Left ventricle myocardium inferior (tissue), 1 donor: ENCODE measurements at regions not wholly inside any gene's neighbourhood (a gene's known extent, or its start where the extent isn't known, plus 50 kb on each side); places are given as distances from the start of the nearest gene placed in this dataset.

Experiments used
- DNase-seq: peaks from one replicate; pipeline ENCODE4 v3.0.0-alpha.2; 2020
- H3K27ac ChIP-seq: fragments of 200-600 bp; replicated peaks from 2 replicates; pipeline ENCODE4 v1.8.0; 2021
- H3K27me3 ChIP-seq: fragments of 200-600 bp; 2 replicates; pipeline ENCODE4 v1.8.0; 2021; ENCODE audit warnings: low read depth
- H3K36me3 ChIP-seq: fragments of 200-600 bp; 2 replicates; pipeline ENCODE4 v1.8.0; 2021
- H3K4me1 ChIP-seq: fragments of 200-600 bp; 2 replicates; pipeline ENCODE4 v1.8.0; 2021
- H3K4me3 ChIP-seq: fragments of 200-600 bp; 2 replicates; pipeline ENCODE4 v1.8.0; 2021; ENCODE audit warnings: mild to moderate bottlenecking, moderate library complexity
- H3K9me3 ChIP-seq: fragments of 200-600 bp; replicated peaks from 2 replicates; pipeline ENCODE4 v1.8.0; 2021
- intact Hi-C: fragments of 100-400 bp; cut with micrococcal nuclease; formaldehyde crosslinking; loops from one replicate; pipeline ENCODE4 v1.11.0; 2022
- TF ChIP-seq, protein P1 (sequence below): fragments of 200-600 bp; IDR thresholded peaks from 2 replicates; pipeline ENCODE4 v1.8.0; 2021; ENCODE audit warnings: antibody characterized with exemption, mild to moderate bottlenecking, borderline replicate concordance
- donor health status: DM: no; HTN: yes; CAD: no; lungs with severe emphysema.

DNA sequence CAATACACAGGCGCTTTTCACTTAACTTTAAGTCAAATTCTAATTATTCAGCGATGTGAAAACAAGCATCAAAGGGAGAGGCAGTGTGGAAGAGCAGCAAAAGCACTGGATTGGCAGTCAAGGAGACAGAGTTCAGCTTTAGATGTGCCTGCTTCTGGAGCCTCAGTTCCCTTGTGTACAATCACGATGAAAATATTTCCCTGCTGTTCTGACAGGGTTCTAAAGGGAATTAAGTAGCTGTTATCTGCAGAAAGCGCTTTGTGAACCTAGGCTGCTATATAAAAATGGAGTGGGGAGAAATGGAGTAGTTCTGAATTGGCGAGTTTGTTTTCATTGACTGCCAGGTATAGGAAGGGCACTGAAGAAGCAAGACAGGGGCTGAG, 237.8 kb upstream of the SP8 start:
- TF ChIP-seq, protein P1, sequence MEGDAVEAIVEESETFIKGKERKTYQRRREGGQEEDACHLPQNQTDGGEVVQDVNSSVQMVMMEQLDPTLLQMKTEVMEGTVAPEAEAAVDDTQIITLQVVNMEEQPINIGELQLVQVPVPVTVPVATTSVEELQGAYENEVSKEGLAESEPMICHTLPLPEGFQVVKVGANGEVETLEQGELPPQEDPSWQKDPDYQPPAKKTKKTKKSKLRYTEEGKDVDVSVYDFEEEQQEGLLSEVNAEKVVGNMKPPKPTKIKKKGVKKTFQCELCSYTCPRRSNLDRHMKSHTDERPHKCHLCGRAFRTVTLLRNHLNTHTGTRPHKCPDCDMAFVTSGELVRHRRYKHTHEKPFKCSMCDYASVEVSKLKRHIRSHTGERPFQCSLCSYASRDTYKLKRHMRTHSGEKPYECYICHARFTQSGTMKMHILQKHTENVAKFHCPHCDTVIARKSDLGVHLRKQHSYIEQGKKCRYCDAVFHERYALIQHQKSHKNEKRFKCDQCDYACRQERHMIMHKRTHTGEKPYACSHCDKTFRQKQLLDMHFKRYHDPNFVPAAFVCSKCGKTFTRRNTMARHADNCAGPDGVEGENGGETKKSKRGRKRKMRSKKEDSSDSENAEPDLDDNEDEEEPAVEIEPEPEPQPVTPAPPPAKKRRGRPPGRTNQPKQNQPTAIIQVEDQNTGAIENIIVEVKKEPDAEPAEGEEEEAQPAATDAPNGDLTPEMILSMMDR: no peak
- no peak overlapping the region for H3K27ac ChIP-seq
- intact Hi-C loops: no loop called here
- H3K9me3 ChIP-seq: no peaks in the 10 kb centered on the region
- H3K36me3 ChIP-seq: no peaks in the 10 kb centered on the region
- H3K4me1 ChIP-seq: no peaks in the 10 kb centered on the region
- no peak for DNase-seq
- no peak overlapping the region for H3K4me3 ChIP-seq
- no peaks in the 10 kb centered on the region for H3K27me3 ChIP-seq

DNA sequence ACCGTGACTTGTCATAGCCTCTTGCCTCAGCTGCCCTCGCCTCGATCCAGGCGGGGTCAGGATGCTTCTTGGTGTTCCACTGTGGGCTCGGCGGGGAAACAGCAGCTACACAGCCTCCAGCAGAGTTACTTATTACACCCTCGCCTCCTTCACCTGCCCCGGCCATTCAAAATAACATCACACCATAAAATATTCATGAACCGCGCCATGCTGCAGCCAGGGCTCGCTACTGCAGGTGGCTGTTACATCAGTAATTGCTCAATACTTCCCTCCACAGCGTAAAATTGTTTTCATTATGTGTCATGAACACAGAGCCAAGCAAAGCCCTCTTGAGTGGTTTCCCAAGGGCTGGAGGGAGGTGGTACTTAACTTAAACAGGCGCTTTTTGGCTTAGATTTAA, 241.5 kb upstream of the SP8 start:
- Histone ChIP-seq H3K27ac (no peak overlapping the region), H3K27me3 (no peaks in the 10 kb centered on the region), H3K4me1 (no peaks in the 10 kb centered on the region), H3K4me3 (no peak overlapping the region), H3K36me3 (no peaks in the 10 kb centered on the region), H3K9me3 (no peaks in the 10 kb centered on the region)
- TF ChIP-seq, protein P1: no peak
- intact Hi-C loops: no loop called here
- DNase-seq: no peak

DNA sequence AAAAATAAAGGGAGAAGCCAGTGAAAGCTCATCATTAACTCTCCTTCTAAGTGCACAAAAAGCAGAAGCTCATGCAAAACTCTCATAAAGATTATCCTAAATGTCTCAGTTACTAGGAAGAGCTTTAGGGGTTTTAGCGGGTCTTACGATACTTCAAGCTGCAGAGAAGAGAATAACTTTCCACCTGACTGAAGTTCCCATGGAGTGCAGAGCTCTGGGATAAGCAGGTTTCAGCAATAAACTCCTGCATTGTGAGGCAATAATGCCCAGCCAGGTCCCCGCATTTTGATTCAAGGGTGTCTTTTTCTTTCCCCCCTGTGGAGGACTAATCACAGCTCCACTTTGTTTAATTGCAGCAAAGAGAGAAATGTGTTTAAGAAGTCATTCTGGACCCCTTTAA, 241.9 kb upstream of the SP8 start:
- intact Hi-C loops: no loop called here
- TF ChIP-seq, protein P1: no peak
- H3K4me1 ChIP-seq: no peaks in the 10 kb centered on the region
- DNase-seq: no peak
- H3K36me3 ChIP-seq: no peaks in the 10 kb centered on the region
- H3K27me3 ChIP-seq: no peaks in the 10 kb centered on the region
- H3K4me3 ChIP-seq: no peak overlapping the region
- no peaks in the 10 kb centered on the region for H3K9me3 ChIP-seq
- no peak overlapping the region for H3K27ac ChIP-seq

DNA sequence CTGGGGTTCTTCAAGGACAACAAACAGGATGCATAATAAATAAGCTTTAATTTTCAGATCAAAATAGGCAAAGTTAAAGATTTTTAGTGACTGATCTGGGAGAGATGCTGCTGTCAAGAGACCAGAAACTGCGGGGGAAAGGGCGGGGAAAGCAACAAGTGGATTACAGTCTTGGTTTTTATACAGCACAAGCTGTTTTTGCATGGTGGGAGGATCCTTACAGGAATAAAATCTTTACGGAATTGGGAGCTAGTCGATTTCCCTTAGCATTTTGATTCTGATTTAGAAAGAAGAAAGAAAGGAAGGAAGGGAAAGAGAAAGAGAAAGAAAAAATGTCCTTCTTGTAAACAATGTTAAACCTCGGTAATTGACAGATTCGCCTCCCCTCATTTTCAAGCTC, 242.3 kb upstream of the SP8 start:
- Histone ChIP-seq H3K27ac (no peak overlapping the region), H3K9me3 (no peaks in the 10 kb centered on the region), H3K36me3 (no peaks in the 10 kb centered on the region), H3K4me1 (no peaks in the 10 kb centered on the region), H3K4me3 (no peak overlapping the region), H3K27me3 (no peaks in the 10 kb centered on the region)
- TF ChIP-seq, protein P1: no peak
- DNase-seq: no peak
- intact Hi-C loops: no loop called here

DNA sequence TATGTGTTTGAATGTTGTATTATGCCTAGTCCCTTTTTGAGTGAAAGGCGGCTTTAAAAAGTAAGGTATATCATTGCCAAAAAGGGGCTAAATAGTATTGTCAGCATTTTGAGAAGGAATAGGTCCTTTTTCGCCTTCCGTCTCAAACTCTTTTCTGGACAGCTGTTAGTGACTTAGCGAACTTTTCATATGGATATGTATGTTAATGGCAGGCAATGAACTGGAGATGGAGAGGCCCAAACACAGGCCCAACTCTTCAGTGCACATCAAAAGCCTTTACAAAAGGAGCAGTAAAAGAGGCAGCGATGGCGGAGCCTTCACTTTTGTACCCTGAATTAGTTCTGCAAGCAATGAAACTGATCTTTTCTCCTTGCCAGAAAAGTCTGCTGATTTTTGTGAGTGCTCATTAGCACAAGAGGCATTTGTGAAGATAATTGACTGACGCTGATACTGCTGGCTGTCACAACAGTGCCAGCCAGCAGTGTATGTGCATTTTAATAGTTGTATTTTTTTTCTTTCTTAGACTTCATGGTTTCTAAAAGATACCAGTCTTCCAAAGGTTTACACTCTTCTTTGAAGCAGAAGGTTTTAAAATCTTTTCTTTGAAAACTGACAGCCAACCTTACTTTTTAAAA, 243.7 kb upstream of the SP8 start:
- H3K4me1 ChIP-seq: no peaks in the 10 kb centered on the region
- no peaks in the 10 kb centered on the region for H3K9me3 ChIP-seq
- no peak for DNase-seq
- TF ChIP-seq, protein P1: no peak
- H3K27me3 ChIP-seq: no peaks in the 10 kb centered on the region
- intact Hi-C loops: no loop called here
- H3K36me3 ChIP-seq: no peaks in the 10 kb centered on the region
- no peak overlapping the region for H3K27ac ChIP-seq
- no peak overlapping the region for H3K4me3 ChIP-seq
